ENCODE measurements at regions not wholly inside any gene's neighbourhood (a gene's known extent, or its start where the extent isn't known, plus 50 kb on each side); places are given as distances from the start of the nearest gene placed in this dataset.

GRCh38 chr2:21443494-21444105 lies 319.8 kb downstream of the TDRD15 start:
- DNase-seq: no peak

- DNase-seq: no peak
Measured at GRCh38 chr2:21449881-21450280, 326.1 kb downstream of the TDRD15 start.

- DNase-seq: no peak
Measured at GRCh38 chr2:21451403-21451802, 327.6 kb downstream of the TDRD15 start.

DNA sequence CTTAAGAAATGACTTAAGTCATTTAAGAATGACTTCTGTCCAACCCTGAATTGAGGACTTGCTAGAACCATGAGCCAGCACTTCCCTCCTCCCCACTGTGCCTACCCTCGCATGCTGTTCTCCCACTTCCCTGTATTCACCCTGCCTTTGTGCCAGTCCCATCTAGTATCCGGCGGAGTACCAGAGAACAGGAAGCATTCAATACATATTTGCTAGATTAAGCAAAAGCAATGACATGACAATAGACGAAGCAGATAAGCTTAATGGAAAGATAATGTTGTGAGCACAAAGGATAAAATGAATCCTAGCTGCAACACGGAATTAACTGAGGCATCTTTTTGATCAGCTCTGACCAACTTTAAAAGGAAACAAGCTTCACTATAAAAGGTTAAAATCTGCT lies 328.5 kb downstream of the TDRD15 start:
- DNase-seq: no peak

- DNase-seq: no peak
Measured at GRCh38 chr2:21452678-21453077, 328.9 kb downstream of the TDRD15 start.

GRCh38 chr2:21453723-21454450 lies 330.1 kb downstream of the TDRD15 start:
- DNase-seq: no peak

DNA sequence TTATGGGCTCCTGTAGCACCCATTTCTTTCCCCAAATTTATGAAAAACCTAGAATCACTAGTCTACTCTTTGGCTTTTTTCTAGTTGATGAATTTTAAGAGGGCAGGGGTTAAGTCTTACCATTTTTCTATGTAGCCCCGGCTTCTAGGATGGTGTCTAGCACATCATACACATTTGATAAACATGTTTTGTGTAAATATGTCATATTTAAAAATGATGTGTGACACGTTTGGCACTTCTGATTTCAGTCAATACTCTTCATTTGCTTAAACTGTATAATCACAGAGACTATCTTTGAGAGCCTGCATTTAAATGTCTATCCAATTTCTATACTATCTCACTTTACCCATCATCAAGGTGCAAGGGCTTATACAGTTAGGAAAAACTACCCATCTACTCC lies 331.1 kb downstream of the TDRD15 start:
- DNase-seq: no peak

GRCh38 chr2:21461754-21462240 lies 338.0 kb downstream of the TDRD15 start:
- no peak for DNase-seq

DNA sequence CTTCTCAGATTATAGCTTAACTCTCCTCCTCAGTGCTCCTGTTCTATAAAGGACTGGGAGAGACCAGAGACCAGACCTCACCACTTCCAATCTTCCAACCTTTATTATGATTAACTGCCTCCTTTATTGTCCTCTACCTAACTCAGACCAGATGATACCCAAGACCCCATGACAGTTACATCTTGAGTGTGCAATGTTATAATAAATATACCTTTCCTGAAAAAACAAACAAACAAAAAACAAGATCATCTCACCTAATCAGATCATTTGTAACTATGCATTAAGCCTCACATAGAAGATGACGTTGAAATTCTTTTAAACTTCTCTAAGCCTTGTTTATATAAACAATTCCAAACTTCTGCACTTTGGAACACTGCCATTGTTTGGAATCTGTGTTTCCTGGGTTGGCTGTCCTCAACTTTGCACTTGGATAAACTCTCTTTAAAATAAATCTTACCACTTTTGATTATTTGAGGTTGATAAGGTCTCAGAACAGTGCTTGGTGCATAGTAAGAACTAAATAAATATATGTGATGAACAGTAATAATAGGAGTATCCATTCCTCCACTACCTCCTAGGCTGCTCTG lies 342.7 kb downstream of the TDRD15 start:
- DNase-seq: no peak

- DNase-seq: no peak
Measured at GRCh38 chr2:21467280-21467818, 343.6 kb downstream of the TDRD15 start.

DNA sequence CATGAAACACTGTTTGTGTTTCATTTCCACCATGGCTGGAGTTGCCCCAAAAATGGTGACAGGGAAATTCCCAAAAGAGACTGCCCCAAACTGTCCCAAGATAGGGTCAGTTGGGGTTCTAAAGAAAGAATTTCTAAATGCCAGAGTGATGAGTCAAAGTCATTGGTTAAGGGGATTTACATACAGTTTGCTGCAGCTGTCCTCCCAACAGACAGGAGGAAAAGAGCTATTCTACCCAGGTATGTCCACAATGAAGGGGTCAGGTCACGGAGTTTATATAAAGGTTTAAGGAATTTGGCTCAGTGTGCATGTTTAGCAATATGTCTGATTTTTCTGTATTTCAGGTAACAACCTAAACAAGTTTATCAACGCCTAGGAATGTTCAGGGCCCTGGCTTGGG lies 344.1 kb downstream of the TDRD15 start:
- DNase-seq: no peak

DNA sequence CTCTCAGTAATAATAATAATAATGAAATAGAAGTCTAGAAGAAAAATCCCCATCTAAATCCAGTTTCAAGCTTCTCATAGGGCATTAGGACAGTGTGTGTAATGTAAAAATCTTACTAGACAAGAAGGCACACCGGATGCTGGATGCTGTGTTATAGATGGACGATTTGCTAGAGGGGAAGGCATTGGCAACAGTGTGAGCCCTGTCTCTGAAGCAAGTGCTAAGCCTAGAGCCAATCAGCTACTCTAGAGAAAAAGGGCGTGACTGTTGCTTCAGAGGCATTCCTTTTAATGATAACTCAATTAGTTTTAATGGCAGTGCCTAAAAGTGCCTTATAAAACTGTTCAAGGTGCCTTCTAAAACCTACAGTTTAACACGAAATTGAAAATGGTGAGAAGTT lies 344.9 kb downstream of the TDRD15 start:
- no peak for DNase-seq

GRCh38 chr2:21469158-21469557 lies 345.4 kb downstream of the TDRD15 start:
- DNase-seq: no peak

- no peak for DNase-seq
Measured at GRCh38 chr2:21469564-21469963, 345.8 kb downstream of the TDRD15 start.

DNA sequence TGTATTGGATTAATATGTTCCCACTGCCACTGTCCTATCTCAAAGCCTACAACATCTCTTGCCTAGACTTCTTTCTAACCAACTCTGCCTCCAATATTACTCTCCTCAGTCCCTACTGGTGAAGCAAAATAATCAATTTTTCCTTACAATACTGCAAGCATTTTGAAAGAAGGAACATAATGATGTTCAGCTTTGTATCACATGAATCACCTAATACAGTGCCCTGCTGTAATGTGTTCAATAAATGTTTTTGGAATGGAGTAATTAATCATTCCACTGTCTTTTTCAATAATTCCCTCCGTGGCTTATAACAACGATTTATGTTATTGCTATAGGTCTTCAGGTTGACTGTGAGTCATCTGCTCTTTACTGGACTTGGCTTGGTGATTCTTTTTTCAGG lies 356.4 kb downstream of the TDRD15 start:
- DNase-seq: no peak

DNA sequence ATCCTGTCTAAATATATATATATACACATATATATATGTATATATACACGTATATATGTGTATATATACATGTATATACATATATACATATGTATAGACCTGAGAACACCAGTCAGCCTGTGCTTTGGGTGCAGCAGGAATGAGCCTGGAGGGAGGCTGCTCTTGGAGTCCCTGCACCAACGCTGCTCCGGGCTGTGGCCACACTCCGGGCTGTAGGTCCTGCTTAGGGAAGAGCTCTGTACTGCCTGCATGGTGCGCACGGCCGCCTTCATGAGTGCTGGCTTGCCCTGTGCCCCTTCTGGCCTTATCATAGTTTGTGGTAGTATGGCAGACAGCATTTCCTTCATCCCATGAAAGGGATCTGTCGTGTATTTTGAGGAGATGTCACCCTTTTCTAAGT lies 360.9 kb downstream of the TDRD15 start:
- DNase-seq: no peak

DNA sequence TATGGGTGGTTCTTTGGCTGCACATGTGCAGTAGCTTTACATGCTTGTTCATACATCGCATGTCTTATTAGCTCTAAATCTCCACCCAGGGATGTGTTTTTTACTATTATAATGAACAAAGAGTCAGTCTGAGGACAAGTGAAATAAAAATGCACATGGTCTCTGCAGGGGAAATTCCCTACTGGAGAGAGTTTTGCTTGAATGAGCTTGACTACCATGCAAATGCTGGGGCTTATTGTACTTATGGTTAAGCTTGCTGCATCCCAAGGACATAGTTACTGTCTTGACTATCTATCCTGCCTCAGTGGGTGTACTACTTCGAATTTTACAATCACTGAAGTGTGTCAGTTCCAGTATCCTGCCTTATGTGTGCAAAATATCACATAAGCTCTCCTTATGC lies 362.7 kb downstream of the TDRD15 start:
- DNase-seq: no peak

- no peak for DNase-seq
Measured at GRCh38 chr2:21489080-21489479, 365.3 kb downstream of the TDRD15 start.

- DNase-seq: no peak
Measured at GRCh38 chr2:21498016-21498415, 374.2 kb downstream of the TDRD15 start.

- no peak for DNase-seq
Measured at GRCh38 chr2:21500401-21500945, 376.7 kb downstream of the TDRD15 start.

DNA sequence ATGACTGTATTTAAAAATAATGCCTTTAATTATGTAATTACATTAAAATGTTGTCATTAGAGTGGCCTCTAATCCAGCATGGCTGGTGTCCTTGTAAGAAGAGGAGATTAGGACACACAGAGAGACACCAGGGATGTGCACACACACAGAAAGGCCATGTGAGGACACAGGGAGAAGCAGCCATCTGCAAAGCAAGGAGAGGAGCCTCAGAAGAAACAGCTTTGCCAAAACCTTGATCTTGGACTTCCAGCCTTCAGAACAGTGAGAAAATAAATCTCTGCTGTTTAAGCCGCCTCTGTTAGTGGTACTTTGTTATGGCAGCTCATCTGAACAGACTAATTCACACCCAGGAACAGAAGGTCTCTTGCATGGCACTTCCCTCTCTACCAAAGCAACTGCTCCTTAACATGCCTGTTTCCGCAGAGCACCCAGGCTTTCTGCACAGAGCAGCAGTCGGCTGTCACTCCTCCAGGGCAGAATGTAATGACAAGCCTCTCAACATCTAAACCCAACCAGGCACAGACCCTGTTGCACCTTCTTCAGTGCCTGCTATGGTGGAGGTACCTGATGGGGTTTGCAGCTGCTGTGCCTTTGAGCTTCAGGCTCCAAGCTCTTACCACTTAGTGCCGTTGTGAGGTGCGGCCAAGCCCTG lies 377.7 kb downstream of the TDRD15 start:
- no peak for DNase-seq

DNA sequence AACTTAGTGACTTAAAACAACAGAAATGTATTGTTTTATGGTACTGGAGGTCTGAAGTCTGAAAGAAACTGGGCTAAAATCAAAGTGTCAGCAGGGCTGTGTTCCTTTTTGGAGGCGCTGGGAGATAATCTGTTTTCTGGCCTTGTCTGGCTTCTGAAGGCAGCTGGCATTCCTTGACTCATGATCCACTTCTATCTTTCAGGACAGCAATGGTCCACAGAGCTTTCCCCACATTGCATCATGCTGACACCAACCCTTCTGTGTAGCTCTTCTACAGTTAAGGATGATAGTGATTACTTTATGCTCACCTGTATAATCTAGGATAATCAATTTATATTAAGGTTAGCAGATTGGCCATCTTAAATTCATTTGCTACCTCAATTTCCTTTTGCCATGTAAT lies 392.1 kb downstream of the TDRD15 start:
- no peak for DNase-seq

DNA sequence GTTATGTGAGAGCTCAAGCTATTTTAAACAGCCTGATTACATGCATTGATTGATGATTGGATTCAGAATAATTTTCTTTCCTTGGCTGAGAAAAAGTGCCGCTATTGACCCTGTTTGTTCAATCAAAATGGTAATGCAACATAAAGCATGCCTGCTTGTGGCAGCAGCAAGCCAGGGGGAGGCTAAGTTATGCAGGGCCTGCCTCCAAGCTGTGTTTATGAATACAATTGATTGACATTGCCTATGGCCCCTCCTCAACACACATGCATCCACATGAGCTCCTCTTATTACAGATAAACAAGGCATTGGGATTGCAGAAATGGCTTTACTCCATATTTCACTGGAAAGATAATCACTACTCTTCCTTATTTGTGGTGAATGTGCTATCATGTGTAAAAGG lies 395.6 kb downstream of the TDRD15 start:
- no peak for DNase-seq

All from suppressor macrophage (primary cell).